Body of pancreas (tissue), 4 donors: ENCODE measurements at regions not wholly inside any gene's neighbourhood (a gene's known extent, or its start where the extent isn't known, plus 50 kb on each side); places are given as distances from the start of the nearest gene placed in this dataset.

ENCODE experiments used
- CTCF ChIP-seq, 7 experiments: fragments of 450-650 bp in 4 of 7; fragments of 200-600 bp in 3 of 7; sonication (generic) in 3 of 7; IDR thresholded peaks; one replicate each; pipeline ENCODE4 v1.5.1; 2016 to 2019; ENCODE audit warnings: antibody characterized with exemption in 7 of 7
- POLR2A ChIP-seq, 3 donors: fragments of 450-650 bp; IDR thresholded peaks; one replicate each; pipeline ENCODE4 v1.6.1; 2016; ENCODE audit warnings: antibody characterized with exemption in 3 of 3, mild to moderate bottlenecking in 2 of 3

DNA sequence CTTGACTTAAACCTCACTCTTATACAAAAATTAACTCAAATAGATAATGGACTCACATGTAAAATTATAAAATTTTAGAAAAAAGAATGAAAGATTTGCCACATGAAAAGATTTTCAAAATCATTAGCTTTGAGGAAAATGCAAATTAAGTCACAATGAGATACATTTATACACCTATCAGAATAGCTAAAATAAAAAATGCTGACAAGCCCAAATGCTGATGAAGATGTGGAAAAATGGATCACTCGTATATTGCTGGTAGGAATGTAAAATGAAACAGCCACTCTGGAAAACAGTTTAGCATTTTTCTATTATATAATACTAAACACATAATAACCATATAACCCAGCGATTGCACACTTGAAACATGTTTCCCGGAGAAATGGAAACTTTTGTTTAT, 316.2 kb downstream of the ANKRD50 start:
- no peak for TF ChIP-seq POLR2A (IDR thresholded peaks at IDR 0.05)
- no peak for TF ChIP-seq CTCF (IDR thresholded peaks at IDR 0.05)
